Adipocyte (in vitro differentiated cells): ENCODE measurements at regions not wholly inside any gene's neighbourhood (a gene's known extent, or its start where the extent isn't known, plus 50 kb on each side); places are given as distances from the start of the nearest gene placed in this dataset.
"Not testable (repeated sequence)": the region's sequence is repeated elsewhere in the genome, so short reads cannot be mapped to it uniquely, and the experiment has no call there.

Source experiments
- DNase-seq: peaks from one replicate; pipeline ENCODE4 v3.0.0-alpha.2; 2015; ENCODE audit warnings: low read depth
- H3K27me3 ChIP-seq: replicated peaks from 2 replicates; pipeline ENCODE4 v1.7.0; 2013; ENCODE audit warnings: mild to moderate bottlenecking, low read length, moderate library complexity; ENCODE audit not compliant: control insufficient read depth, insufficient read depth
- H3K36me3 ChIP-seq: 2 replicates; pipeline ENCODE4 v1.7.0; 2013; ENCODE audit warnings: low read length, mild to moderate bottlenecking, moderate library complexity; ENCODE audit not compliant: control insufficient read depth, insufficient read depth, severe bottlenecking
- H3K4me1 ChIP-seq: 2 replicates; pipeline ENCODE4 v1.7.0; 2013; ENCODE audit warnings: mild to moderate bottlenecking, low read length, moderate library complexity; ENCODE audit not compliant: control insufficient read depth, insufficient read depth
- H3K4me3 ChIP-seq: 2 replicates; pipeline ENCODE4 v1.7.0; 2013; ENCODE audit warnings: mild to moderate bottlenecking, low read length, moderate library complexity
- H3K9ac ChIP-seq: 2 replicates; pipeline ENCODE4 v1.7.0; 2013; ENCODE audit warnings: mild to moderate bottlenecking, low read length, moderate library complexity
- H3K9me3 ChIP-seq: 2 replicates; pipeline ENCODE4 v1.7.0; 2013; ENCODE audit warnings: mild to moderate bottlenecking, low read length, moderate library complexity; ENCODE audit not compliant: control insufficient read depth

- Histone ChIP-seq H3K27me3 (no peaks in the 10 kb centered on the region), H3K9ac (no peak overlapping the region), H3K4me1 (no peaks in the 10 kb centered on the region), H3K9me3 (peaks cover 18% of the 10 kb centered on the region), H3K36me3 (no peaks in the 10 kb centered on the region), H3K4me3 (no peak overlapping the region)
- no peak for DNase-seq
Measured at GRCh38 chr1:45258059-45258650, 51.8 kb upstream of the ZSWIM5 start.

- no peaks in the 10 kb centered on the region for H3K36me3 ChIP-seq
- no peaks in the 10 kb centered on the region for H3K4me1 ChIP-seq
- no peak overlapping the region for H3K9ac ChIP-seq
- no peak overlapping the region for H3K4me3 ChIP-seq
- no peaks in the 10 kb centered on the region for H3K27me3 ChIP-seq
- H3K9me3 ChIP-seq: peaks cover 18% of the 10 kb centered on the region
- no peak for DNase-seq
Measured at GRCh38 chr1:45259053-45259452, 52.6 kb upstream of the ZSWIM5 start.

DNA sequence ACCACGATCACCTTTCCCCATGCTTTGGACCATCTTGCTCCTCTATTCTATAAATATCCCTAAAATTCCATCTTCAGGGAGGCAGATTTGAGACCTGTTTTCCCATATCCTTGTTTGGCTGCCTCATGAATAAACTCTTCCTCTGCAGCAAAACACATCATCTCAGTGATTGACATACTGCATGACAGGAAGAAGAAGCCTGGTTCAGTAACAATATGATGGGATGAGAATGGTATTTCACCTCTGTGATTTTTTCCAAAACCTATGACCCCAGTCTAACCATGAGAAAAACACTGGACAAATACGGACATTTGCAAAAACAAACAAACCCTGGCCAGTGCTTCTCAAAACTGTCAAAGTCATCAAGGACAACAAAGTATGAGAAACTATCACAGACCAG, 53.8 kb upstream of the ZSWIM5 start:
- Histone ChIP-seq H3K4me1 (no peaks in the 10 kb centered on the region), H3K36me3 (no peaks in the 10 kb centered on the region), H3K4me3 (no peak overlapping the region), H3K9ac (no peak overlapping the region), H3K27me3 (no peaks in the 10 kb centered on the region), H3K9me3 (peaks cover 18% of the 10 kb centered on the region)
- no peak for DNase-seq

GRCh38 chr1:45263132-45263531, 56.7 kb upstream of the ZSWIM5 start:
- no peak overlapping the region for H3K9ac ChIP-seq
- no peak overlapping the region for H3K4me3 ChIP-seq
- no peaks in the 10 kb centered on the region for H3K36me3 ChIP-seq
- H3K27me3 ChIP-seq: no peaks in the 10 kb centered on the region
- peaks cover 12% of the 10 kb centered on the region for H3K9me3 ChIP-seq
- peaks cover 10% of the 10 kb centered on the region for H3K4me1 ChIP-seq
- no peak for DNase-seq

GRCh38 chr1:45265244-45265643, 58.8 kb upstream of the ZSWIM5 start:
- peaks cover 14% of the 10 kb centered on the region for H3K4me1 ChIP-seq
- no peak for DNase-seq
- no peak overlapping the region for H3K9ac ChIP-seq
- no peaks in the 10 kb centered on the region for H3K27me3 ChIP-seq
- no peaks in the 10 kb centered on the region for H3K36me3 ChIP-seq
- peaks cover 5% of the 10 kb centered on the region for H3K9me3 ChIP-seq
- no peak overlapping the region for H3K4me3 ChIP-seq

- Histone ChIP-seq H3K9ac (peak overlapping the region; percentile 5), H3K36me3 (no peaks in the 10 kb centered on the region), H3K4me3 (no peak overlapping the region), H3K27me3 (no peaks in the 10 kb centered on the region), H3K4me1 (peaks cover 14% of the 10 kb centered on the region), H3K9me3 (peaks cover 5% of the 10 kb centered on the region)
- peak; percentile 78 for DNase-seq
Measured at GRCh38 chr1:45266151-45266801, 59.9 kb upstream of the ZSWIM5 start.

DNA sequence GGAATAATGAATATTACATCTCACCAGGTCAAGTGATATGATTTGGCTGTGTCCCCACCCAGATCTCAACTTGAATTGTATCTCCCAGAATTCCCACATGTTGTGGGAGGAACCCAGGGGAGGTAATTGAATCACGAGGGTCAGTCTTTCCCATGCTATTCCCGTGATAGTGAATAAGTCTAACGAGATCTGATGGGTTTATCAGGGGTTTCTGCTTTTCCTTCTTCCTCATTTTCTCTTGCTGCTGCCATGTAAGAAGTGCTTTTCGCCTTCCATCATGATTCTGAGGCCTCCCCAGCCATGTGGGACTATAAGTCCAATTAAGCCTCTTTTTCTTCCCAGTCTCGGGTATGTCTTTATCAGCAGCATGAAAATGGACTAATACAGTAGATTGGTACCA, 58.4 kb upstream of the HPDL start:
- peaks cover 20% of the 10 kb centered on the region for H3K4me1 ChIP-seq
- DNase-seq, H3K9me3 ChIP-seq, H3K27me3 ChIP-seq, H3K9ac ChIP-seq, H3K4me3 ChIP-seq, H3K36me3 ChIP-seq: not testable (repeated sequence)

GRCh38 chr1:45272267-45272666, 54.4 kb upstream of the HPDL start:
- not testable (repeated sequence) for H3K27me3 ChIP-seq, H3K36me3 ChIP-seq, H3K9ac ChIP-seq, DNase-seq, H3K9me3 ChIP-seq, H3K4me3 ChIP-seq
- peaks cover 12% of the 10 kb centered on the region for H3K4me1 ChIP-seq

DNA sequence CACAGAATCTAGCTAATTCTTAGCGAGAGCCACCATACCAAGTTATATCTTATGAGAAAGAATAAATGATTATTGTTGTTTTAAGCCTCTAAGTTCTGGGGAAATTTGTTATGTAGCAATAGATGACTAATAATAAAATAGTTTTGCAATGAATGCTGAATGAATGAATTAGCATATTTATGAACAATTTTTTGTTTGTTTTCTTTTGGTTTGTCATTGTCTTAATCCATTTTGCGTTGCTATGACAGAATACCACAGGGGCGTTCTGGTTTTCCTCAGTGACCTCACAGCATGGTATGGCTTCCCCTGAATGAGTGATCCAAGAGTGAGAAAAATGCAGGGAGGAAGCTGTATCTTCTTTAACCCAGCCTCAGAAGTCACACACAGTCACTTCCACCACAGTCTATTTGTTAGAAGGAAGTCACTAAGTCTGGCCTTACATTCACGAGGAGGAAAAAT, 53.8 kb upstream of the HPDL start:
- Histone ChIP-seq H3K36me3 (no peaks in the 10 kb centered on the region), H3K4me3 (no peak overlapping the region), H3K27me3 (no peaks in the 10 kb centered on the region), H3K9me3 (no peaks in the 10 kb centered on the region), H3K9ac (no peak overlapping the region), H3K4me1 (peaks cover 12% of the 10 kb centered on the region)
- DNase-seq: peak; percentile 72

DNA sequence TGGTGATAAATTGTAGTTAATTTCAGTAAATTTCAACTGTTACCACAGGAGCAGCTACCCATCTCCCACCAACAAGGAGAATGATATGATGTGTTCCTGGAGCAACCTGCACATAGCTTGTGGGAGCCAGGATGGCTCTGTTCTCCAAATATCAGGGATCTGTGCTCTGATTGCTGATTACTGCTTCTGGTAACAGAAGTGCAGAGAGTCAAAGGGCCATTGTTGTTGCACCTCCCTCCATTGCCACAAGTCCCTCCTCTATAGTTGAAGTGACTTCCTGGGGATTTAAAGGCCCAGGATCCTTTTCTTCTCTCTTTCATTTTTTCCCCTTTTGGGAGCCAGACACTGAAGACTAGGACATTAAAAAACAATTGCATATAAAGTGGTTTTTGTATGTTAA, 51.6 kb upstream of the HPDL start:
- DNase-seq: no peak
- Histone ChIP-seq H3K9ac (no peak overlapping the region), H3K4me3 (no peak overlapping the region), H3K4me1 (peaks cover 7% of the 10 kb centered on the region), H3K9me3 (peaks cover 8% of the 10 kb centered on the region), H3K36me3 (no peaks in the 10 kb centered on the region), H3K27me3 (no peaks in the 10 kb centered on the region)
